SJSA1 (cell line): ENCODE measurements at regions not wholly inside any gene's neighbourhood (a gene's known extent, or its start where the extent isn't known, plus 50 kb on each side); places are given as distances from the start of the nearest gene placed in this dataset.
"Not testable (repeated sequence)": the region's sequence is repeated elsewhere in the genome, so short reads cannot be mapped to it uniquely, and the experiment has no call there.

ENCODE experiments used
- DNase-seq, 2 experiments: peaks; one replicate each; pipeline ENCODE4 v3.0.0-alpha.2; 2015 to 2020; ENCODE audit warnings: low spot score in 2 of 2, low read depth in 1 of 2
- H3K27ac ChIP-seq: fragments of 250-450 bp; sonication (Bioruptor Pico); 2 replicates; pipeline ENCODE4 v1.5.1; 2020; ENCODE audit warnings: mild to moderate bottlenecking, moderate library complexity
- H3K27me3 ChIP-seq: fragments of 250-450 bp; sonication (Bioruptor Pico); replicated peaks from 2 replicates; pipeline ENCODE4 v1.5.1; 2020; ENCODE audit warnings: mild to moderate bottlenecking, moderate library complexity
- H3K36me3 ChIP-seq: fragments of 250-450 bp; sonication (Bioruptor Pico); 2 replicates; pipeline ENCODE4 v1.5.1; 2020; ENCODE audit warnings: mild to moderate bottlenecking
- H3K4me1 ChIP-seq: fragments of 250-450 bp; sonication (Bioruptor Pico); replicated peaks from 2 replicates; pipeline ENCODE4 v1.6.1; 2021; ENCODE audit warnings: mild to moderate bottlenecking
- H3K4me3 ChIP-seq: fragments of 250-450 bp; sonication (Bioruptor Pico); 2 replicates; pipeline ENCODE4 v1.5.1; 2020; ENCODE audit warnings: mild to moderate bottlenecking
- H3K9me3 ChIP-seq: fragments of 250-450 bp; sonication (Bioruptor Pico); replicated peaks from 2 replicates; pipeline ENCODE4 v1.5.1; 2020; ENCODE audit warnings: mild to moderate bottlenecking

DNA sequence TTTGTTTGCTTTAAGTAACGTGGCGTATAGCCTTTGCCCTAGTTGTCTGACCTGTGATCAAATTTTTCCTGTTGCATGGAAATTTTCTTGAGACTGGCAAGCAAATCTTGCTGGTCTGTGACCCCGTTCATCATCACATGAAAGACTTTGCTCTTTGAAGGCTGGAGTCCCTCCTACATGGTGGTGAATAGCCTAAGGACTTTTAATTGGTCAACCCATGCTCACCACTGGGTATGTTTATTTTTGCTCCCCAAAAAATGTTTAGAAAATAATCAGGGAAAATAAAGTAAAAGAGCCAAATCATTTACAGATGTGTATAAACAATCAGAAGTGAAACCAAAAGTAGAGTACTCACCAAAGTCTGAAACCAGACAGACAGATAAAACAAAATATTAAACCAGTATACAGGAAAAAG is 1075.3 kb upstream of the ALCAM start:
- peak overlapping the region; percentile 25 for H3K4me3 ChIP-seq
- no peaks in the 10 kb centered on the region for H3K9me3 ChIP-seq
- no peaks in the 10 kb centered on the region for H3K27me3 ChIP-seq
- peak in 1 of 2 experiments; percentile 50 for DNase-seq
- H3K27ac ChIP-seq: peak overlapping the region; percentile 57
- H3K36me3 ChIP-seq: no peaks in the 10 kb centered on the region
- H3K4me1 ChIP-seq: peaks cover 4% of the 10 kb centered on the region; the same call in 1 of the 2 replicates

DNA sequence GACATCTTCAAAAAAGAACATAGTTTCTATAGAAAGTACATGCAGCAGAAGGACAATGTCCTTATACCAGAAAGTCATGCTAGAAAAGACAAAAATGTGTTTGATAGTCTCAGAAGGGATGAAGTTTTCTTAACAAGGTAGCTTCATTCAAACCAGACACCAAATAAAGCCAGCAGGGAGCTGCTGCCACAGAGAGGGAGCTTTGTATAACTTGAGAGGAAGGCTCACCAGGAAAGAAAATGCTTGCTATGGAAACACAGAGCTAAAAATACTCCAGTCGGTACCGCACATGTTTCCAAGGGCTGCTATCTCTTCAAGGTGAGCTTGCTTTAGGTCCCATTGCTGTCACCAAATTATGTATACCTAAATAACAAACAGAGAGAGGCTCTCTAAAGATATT is 1074.8 kb upstream of the ALCAM start:
- H3K4me3 ChIP-seq: peak overlapping the region; percentile 25
- no peaks in the 10 kb centered on the region for H3K36me3 ChIP-seq
- peaks cover 4% of the 10 kb centered on the region; the same call in 1 of the 2 replicates for H3K4me1 ChIP-seq
- H3K27me3 ChIP-seq: no peaks in the 10 kb centered on the region
- peak overlapping the region; percentile 57 for H3K27ac ChIP-seq
- peak in 1 of 2 experiments; percentile 36 for DNase-seq
- no peaks in the 10 kb centered on the region for H3K9me3 ChIP-seq

DNA sequence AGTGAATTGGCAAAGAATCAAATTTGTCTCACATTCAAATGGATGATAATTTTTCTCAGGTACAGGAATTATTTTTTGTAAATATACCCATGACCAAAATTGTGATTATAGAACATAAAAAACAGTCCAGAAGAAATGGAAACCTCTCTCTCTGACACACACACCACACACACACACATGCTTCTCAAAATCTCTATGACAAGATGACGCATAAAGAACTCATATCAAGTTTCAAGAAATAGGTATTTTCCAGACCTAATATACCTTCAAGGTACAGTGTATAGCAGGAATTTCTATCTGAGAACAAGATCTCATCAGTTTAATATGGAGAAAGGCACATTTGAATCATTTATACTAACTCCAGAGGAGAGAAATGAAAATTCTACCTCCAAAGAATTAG is 1069.1 kb upstream of the ALCAM start:
- no peak overlapping the region for H3K27ac ChIP-seq
- DNase-seq: no peak

DNA sequence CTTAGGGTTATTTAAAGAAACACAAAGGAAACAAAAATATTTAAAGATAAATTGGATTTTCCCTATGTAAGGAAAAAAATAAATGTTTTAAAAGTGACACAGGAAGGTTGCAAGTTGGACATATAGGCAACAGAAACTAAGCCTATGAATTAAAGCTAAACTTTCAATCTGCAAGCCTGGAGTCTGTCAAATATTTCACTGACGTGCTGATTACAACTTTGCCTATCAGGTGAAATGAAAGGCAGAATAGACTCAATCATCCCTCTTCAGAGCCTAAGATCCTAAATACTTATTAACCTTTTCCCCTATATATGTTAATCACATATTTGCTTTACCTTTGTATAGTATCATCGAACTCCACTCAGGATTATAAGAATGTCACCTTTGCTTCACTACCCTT is 1068.0 kb upstream of the ALCAM start:
- no peak overlapping the region for H3K4me3 ChIP-seq
- H3K9me3 ChIP-seq: no peaks in the 10 kb centered on the region
- no peak overlapping the region for H3K27ac ChIP-seq
- no peaks in the 10 kb centered on the region for H3K4me1 ChIP-seq
- H3K27me3 ChIP-seq: no peaks in the 10 kb centered on the region
- no peak for DNase-seq
- H3K36me3 ChIP-seq: no peaks in the 10 kb centered on the region

More for the DNA sequence above, 1069.1 kb upstream of the ALCAM start:
- H3K27me3 ChIP-seq: no peaks in the 10 kb centered on the region
- H3K4me1 ChIP-seq: no peaks in the 10 kb centered on the region
- H3K9me3 ChIP-seq: no peaks in the 10 kb centered on the region
- H3K36me3 ChIP-seq: no peaks in the 10 kb centered on the region
- no peak overlapping the region for H3K4me3 ChIP-seq

DNA sequence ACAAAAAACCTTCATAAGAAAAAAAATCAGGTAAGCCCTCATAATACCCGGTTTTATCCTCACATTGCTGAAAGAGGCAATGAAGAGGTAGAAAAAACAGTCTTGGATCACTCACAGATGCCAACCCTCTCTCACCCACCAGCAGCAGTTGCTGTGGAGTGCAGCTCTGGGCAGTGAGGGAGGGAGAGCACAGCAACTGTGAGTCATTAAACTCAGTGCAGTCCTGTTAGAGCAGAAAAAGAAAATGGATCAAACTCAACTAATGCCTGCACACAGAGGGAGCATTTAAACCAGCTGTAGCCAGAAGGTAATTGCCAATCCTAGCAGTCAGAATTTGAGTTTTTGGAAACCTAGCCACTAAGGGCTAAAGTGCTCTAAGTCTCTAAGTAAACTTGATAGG is 1050.6 kb upstream of the ALCAM start:
- Histone ChIP-seq H3K9me3 (no peaks in the 10 kb centered on the region), H3K27me3 (no peaks in the 10 kb centered on the region), H3K27ac (no peak overlapping the region), H3K4me1 (no peaks in the 10 kb centered on the region), H3K4me3 (no peak overlapping the region), H3K36me3 (no peaks in the 10 kb centered on the region)
- no peak for DNase-seq

DNA sequence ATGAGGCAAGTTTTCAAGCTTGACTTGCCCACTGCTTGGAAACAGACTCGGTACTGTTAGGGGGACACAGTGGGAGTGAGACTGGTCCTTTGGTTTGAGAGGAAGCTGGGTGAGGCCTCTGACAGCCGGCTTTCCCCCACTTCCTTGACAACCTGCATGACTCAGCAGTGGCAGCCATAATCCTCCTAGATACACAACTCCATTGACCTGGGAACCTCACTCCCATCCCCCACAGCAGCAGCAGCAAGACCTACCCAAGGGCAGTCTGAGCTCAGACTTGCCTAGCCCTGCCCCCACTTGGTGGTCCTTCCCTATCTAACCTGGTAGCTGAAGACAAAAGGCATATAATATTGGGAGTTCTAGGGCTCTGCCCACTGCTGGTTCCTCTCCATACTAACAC is 1043.5 kb upstream of the ALCAM start:
- no peaks in the 10 kb centered on the region for H3K4me1 ChIP-seq
- DNase-seq: no peak
- H3K27me3 ChIP-seq: no peaks in the 10 kb centered on the region
- no peak overlapping the region for H3K27ac ChIP-seq
- H3K9me3 ChIP-seq: no peaks in the 10 kb centered on the region
- H3K36me3 ChIP-seq: no peaks in the 10 kb centered on the region
- no peak overlapping the region for H3K4me3 ChIP-seq

DNA sequence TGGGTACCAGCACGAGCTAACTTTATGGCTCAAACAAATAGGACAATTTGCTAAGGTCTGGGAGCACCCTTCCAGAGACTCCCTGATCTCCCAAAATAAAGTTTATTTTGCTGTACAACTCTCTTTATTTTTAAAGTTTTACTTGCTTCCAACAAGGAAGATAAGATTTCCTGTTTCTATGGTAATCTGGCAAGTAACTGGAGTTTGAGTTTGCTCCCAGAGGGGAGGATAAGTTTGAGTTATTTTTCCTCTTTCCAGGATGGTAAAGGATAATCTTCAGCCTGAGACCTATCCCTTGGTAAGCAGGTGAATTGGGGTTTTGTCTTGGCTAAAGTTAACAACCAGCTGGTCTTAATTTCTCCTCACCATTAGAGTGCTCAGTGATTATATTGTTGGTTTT is 1019.4 kb upstream of the ALCAM start:
- no peaks in the 10 kb centered on the region for H3K4me1 ChIP-seq
- H3K36me3 ChIP-seq: no peaks in the 10 kb centered on the region

DNA sequence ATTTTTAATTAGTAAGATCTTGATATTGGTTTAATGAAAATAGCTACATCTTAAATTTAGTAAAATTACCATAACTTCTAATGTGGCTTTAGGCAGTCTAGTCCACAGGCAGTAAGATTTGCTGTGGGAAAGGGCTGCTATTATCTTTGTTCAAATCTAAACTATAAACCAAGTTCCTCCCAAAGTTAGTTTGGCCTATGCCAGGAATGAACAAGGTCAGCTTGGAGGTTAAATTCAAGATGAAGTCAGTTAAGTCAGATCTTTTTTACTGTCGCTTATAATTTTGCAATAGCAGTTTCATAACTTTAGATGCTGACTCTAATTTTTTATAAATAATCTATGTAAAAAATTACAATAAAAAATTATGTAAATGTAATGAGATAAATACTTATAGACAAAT is 1016.9 kb upstream of the ALCAM start:
- Histone ChIP-seq H3K4me1 (no peaks in the 10 kb centered on the region), H3K27ac (no peak overlapping the region), H3K4me3 (no peak overlapping the region), H3K27me3 (no peaks in the 10 kb centered on the region), H3K9me3 (no peaks in the 10 kb centered on the region), H3K36me3 (no peaks in the 10 kb centered on the region)
- no peak for DNase-seq

More for the DNA sequence above, 1019.4 kb upstream of the ALCAM start:
- Histone ChIP-seq H3K4me3 (no peak overlapping the region), H3K27me3 (no peaks in the 10 kb centered on the region), H3K27ac (no peak overlapping the region), H3K9me3 (no peaks in the 10 kb centered on the region)
- DNase-seq: no peak

DNA sequence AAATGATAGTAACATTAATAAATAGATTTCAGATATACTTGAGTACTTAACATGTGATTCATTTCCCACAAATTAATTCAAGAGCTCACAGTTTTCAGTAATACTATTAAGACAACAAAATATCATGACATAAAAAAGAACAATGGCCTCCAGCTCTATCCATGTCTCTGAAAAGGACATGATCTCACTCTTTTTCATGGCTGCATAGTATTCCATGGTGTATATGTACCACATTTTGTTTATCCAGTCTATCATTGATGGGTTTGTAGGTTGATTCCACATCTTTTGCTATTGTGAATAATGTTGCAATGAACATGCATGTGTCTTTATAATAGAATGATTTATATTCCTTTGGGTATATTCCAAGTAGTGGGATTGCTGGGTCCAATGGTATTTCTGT is 1012.8 kb upstream of the ALCAM start:
- DNase-seq: no peak
- Histone ChIP-seq H3K36me3 (no peaks in the 10 kb centered on the region), H3K27ac (no peak overlapping the region), H3K27me3 (no peaks in the 10 kb centered on the region), H3K9me3 (no peaks in the 10 kb centered on the region), H3K4me1 (peaks cover 4% of the 10 kb centered on the region), H3K4me3 (no peak overlapping the region)

DNA sequence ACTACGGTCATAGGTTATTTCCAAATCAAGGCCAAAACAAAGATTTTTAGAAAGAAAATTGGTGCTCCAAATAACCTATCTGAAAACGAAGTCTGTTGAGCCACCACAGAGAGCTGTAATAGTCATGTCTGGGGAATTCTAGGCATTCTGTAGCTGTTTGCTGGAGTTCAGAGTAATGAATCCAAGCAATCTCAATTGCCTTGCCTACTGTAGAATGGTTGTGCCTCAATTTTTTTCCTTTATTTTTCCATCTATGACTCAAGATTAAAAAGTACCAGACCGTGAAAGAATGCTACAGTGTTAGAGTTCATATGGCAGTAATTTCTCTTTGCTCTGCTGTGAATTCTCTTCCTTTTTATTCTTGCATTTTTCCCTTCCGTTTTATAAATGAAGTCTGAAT is 1007.2 kb upstream of the ALCAM start:
- DNase-seq: peak; percentile 52 to 85
- Histone ChIP-seq H3K4me1 (peaks cover 26% of the 10 kb centered on the region), H3K4me3 (no peak overlapping the region), H3K36me3 (no peaks in the 10 kb centered on the region), H3K27me3 (no peaks in the 10 kb centered on the region), H3K27ac (peak overlapping the region; percentile 90), H3K9me3 (no peaks in the 10 kb centered on the region)

DNA sequence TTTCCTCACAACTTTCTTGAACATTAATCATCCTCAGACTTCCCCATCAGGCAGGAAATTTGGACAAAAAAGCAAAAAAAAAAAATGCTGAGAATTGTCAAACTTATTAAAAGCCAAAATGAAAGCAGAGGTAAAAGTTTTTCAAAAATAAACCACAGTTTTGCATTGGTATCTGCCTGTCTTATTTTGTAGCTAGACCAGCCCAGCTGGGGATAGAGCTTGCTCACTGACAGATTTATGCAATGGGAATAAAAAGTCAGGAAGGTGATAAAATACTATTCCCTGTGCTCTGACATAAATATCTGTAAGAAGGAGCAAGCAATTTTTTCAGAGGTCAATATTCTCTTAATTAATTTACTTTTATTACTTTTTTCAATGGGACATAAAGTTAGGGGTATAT is 1006.7 kb upstream of the ALCAM start:
- Histone ChIP-seq H3K4me3 (no peak overlapping the region), H3K4me1 (peaks cover 26% of the 10 kb centered on the region), H3K36me3 (no peaks in the 10 kb centered on the region), H3K27me3 (no peaks in the 10 kb centered on the region), H3K27ac (peak overlapping the region; percentile 90), H3K9me3 (no peaks in the 10 kb centered on the region)
- DNase-seq: no peak

DNA sequence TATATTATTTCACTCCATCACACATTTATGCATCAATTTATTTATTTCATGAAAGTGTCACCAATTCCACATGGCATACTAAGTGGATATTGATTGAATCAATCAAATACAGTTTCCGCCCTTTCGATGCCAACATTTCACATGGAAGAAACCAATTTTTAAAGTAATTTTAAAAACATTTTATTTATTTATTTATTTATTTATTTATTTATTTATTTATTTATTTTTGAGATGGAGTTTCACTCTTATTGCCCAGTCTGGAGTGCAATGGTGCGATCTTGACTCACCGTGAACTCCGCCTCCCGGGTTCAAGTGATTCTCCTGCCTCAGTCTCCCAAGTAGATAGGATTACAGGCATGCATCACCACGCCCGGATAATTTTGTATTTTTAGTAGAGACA is 1005.0 kb upstream of the ALCAM start:
- H3K9me3 ChIP-seq, DNase-seq, H3K4me3 ChIP-seq, H3K36me3 ChIP-seq, H3K27ac ChIP-seq, H3K27me3 ChIP-seq: not testable (repeated sequence)
- peaks cover 26% of the 10 kb centered on the region for H3K4me1 ChIP-seq

DNA sequence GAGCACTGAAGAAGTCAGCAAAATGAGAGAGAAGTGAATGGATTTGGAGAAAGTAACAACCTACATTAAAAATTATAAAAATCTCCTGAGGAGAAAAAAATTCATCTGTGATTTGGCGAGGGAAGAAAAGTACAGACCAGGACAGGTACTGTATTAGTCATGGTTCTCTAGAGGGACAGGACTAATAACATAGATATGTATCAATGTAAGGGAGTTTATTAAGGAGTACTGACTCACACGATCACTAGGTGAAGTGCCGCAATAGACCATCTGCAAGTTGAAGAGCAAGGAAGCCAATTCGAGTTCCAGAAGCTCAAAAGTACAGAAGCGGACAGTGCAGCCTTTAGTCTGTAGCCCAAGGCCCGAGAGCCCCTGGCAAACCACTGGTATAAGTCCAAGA is 1004.4 kb upstream of the ALCAM start:
- Histone ChIP-seq H3K4me1 (peaks cover 26% of the 10 kb centered on the region), H3K4me3 (no peak overlapping the region), H3K9me3 (no peaks in the 10 kb centered on the region), H3K27me3 (no peaks in the 10 kb centered on the region), H3K36me3 (no peaks in the 10 kb centered on the region), H3K27ac (no peak overlapping the region)
- DNase-seq: no peak

DNA sequence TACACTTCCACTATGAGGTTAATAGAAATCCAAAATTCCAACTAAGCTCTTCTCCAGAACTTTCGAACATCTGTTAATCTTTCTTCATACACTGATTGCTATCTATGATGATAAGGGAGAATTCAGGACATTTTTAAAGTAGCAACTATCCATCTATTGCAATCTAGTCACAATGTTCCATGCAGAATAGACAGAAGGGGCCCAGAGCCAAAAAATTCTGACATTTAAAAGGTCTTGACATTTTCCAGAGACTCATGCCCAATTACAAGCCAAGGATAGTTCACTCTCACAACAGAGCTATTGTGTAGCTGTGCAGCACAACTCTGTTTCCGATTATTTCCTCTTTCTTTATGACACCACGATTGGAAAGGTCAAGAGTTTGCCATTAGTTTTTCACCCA is 999.7 kb upstream of the ALCAM start:
- H3K36me3 ChIP-seq: no peaks in the 10 kb centered on the region
- H3K9me3 ChIP-seq: no peaks in the 10 kb centered on the region
- no peaks in the 10 kb centered on the region for H3K27me3 ChIP-seq
- H3K27ac ChIP-seq: no peak overlapping the region
- no peaks in the 10 kb centered on the region for H3K4me1 ChIP-seq
- no peak overlapping the region for H3K4me3 ChIP-seq
- DNase-seq: no peak

DNA sequence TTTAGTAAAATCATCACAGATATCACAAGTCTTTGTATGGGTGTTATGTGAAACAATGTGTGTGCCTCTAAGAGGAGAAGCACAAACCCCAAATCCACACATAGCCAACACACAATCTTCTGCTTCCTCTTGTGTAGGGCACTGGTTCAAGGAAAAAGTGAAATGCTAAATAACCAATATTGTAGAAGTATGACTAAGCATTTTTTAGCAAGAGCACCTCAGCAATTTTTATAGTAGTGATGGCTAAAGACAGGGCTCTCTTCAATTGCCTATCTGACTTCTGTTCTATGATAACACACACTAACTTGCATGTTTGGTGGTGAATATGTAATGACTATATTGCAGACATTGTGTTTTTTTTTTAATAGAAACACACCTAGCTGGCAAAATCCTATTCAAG is 997.9 kb upstream of the ALCAM start:
- DNase-seq: no peak
- no peaks in the 10 kb centered on the region for H3K4me1 ChIP-seq
- no peaks in the 10 kb centered on the region for H3K27me3 ChIP-seq
- H3K27ac ChIP-seq: no peak overlapping the region
- no peaks in the 10 kb centered on the region for H3K36me3 ChIP-seq
- H3K9me3 ChIP-seq: no peaks in the 10 kb centered on the region
- H3K4me3 ChIP-seq: no peak overlapping the region
